MM.1S (cell line): ENCODE measurements at regions not wholly inside any gene's neighbourhood (a gene's known extent, or its start where the extent isn't known, plus 50 kb on each side); places are given as distances from the start of the nearest gene placed in this dataset.

Source experiments
- EZH2 ChIP-seq: fragments of 300-600 bp; sonication (generic); optimal IDR thresholded peaks from 2 replicates; pipeline ENCODE3; 2017; ENCODE audit warnings: low read depth, mild to moderate bottlenecking, antibody characterized with exemption, low read length, mixed read lengths
- EZH2phosphoT487 ChIP-seq: fragments of 300-600 bp; sonication (generic); IDR thresholded peaks from 2 replicates; pipeline ENCODE4 v1.6.1; 2018; ENCODE audit warnings: antibody characterized with exemption, low read length
- TF ChIP-seq, protein P1 (sequence below): fragments of 300-600 bp; sonication (generic); IDR thresholded peaks from 2 replicates; pipeline ENCODE4 v1.5.1; 2016; ENCODE audit warnings: antibody characterized with exemption, low read length, mixed read lengths

DNA sequence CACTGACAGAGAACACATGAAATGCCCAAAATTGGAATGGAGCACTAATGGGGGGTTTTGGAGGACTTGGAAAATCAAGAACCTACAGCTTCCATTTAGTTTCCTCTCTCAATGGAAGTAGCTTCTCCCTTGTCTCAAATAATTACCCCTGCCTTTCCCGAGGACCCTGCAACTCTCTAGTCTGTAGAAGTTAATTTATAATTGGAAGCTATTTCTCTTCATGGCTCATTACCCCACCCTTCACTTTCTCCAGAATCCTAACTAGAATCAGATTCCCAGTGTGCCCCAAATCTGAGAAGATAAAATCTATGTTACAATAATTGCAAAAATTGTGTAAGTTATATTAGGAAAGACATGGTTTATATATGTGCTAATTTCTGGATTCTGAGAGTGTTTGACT, 181.5 kb upstream of the ATP1B1 start:
- TF ChIP-seq, protein P1, sequence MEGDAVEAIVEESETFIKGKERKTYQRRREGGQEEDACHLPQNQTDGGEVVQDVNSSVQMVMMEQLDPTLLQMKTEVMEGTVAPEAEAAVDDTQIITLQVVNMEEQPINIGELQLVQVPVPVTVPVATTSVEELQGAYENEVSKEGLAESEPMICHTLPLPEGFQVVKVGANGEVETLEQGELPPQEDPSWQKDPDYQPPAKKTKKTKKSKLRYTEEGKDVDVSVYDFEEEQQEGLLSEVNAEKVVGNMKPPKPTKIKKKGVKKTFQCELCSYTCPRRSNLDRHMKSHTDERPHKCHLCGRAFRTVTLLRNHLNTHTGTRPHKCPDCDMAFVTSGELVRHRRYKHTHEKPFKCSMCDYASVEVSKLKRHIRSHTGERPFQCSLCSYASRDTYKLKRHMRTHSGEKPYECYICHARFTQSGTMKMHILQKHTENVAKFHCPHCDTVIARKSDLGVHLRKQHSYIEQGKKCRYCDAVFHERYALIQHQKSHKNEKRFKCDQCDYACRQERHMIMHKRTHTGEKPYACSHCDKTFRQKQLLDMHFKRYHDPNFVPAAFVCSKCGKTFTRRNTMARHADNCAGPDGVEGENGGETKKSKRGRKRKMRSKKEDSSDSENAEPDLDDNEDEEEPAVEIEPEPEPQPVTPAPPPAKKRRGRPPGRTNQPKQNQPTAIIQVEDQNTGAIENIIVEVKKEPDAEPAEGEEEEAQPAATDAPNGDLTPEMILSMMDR = no peak
- TF ChIP-seq EZH2 (no peak), EZH2phosphoT487 (no peak)
